ENCODE measurements at regions not wholly inside any gene's neighbourhood (a gene's known extent, or its start where the extent isn't known, plus 50 kb on each side); places are given as distances from the start of the nearest gene placed in this dataset.

GRCh38 chr13:85536706-85537105, 262.5 kb downstream of the SLITRK6 start:
- no peak overlapping the region for H3K4me3 ChIP-seq
- H3K27me3 ChIP-seq (replicated peaks; ENCODE audit: insufficient read depth), result no peaks in the 10 kb centered on the region
- no peak for DNase-seq (ENCODE audit: low spot score)
- ATAC-seq (ENCODE audit: insufficient number of reproducible peaks, low FRiP score, low read depth), result no peak
- no peaks in the 10 kb centered on the region for H3K9me3 ChIP-seq
- TF ChIP-seq, protein P1, sequence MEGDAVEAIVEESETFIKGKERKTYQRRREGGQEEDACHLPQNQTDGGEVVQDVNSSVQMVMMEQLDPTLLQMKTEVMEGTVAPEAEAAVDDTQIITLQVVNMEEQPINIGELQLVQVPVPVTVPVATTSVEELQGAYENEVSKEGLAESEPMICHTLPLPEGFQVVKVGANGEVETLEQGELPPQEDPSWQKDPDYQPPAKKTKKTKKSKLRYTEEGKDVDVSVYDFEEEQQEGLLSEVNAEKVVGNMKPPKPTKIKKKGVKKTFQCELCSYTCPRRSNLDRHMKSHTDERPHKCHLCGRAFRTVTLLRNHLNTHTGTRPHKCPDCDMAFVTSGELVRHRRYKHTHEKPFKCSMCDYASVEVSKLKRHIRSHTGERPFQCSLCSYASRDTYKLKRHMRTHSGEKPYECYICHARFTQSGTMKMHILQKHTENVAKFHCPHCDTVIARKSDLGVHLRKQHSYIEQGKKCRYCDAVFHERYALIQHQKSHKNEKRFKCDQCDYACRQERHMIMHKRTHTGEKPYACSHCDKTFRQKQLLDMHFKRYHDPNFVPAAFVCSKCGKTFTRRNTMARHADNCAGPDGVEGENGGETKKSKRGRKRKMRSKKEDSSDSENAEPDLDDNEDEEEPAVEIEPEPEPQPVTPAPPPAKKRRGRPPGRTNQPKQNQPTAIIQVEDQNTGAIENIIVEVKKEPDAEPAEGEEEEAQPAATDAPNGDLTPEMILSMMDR (IDR thresholded peaks at IDR 0.05), result no peak
- no peaks in the 10 kb centered on the region for H3K36me3 ChIP-seq
- H3K27ac ChIP-seq, result no peak overlapping the region
- no peaks in the 10 kb centered on the region for H3K4me1 ChIP-seq (ENCODE audit: control insufficient read depth in 1 of 2, low read depth in 2 of 2)

DNA sequence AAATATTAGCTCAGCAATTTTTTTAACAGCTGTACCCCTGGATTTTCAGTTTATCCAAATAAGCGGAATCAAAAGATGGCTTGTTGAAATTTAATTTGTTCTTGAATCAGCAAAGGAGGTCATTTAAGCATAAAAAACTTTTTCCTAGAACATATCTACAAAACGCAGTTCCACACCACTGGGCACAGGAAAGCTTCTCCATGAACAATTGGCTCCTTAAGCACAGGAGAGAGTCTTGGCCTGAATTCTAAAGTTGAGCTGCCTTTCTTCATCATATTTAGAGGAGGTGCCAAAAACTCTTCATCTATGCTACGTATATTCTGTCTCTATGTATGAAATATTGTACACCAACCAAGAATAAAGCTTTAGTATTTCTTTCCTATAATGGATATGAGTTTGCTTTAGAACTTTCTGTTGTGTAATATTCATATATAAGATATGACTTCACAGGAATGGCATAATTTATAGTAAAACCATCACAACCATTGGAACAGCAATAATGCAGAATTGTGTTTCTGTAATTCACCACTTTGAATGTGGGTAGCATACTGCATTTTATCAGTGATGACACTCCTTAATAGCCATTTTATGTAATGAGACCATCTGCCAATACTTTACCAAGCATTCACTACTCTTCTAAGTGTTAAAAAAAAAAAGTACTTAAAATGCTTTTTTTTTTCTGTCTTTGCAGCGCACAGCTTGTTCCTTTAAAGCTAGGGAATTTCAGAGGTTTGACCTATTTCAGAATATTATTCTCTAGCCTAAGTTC, 263.7 kb downstream of the SLITRK6 start:
- no peaks in the 10 kb centered on the region for H3K9me3 ChIP-seq
- no peak overlapping the region for H3K27ac ChIP-seq
- H3K4me1 ChIP-seq (ENCODE audit: control insufficient read depth in 1 of 2, low read depth in 2 of 2), result no peaks in the 10 kb centered on the region
- no peak overlapping the region for H3K4me3 ChIP-seq
- no peaks in the 10 kb centered on the region for H3K36me3 ChIP-seq
- no peaks in the 10 kb centered on the region for H3K27me3 ChIP-seq (replicated peaks; ENCODE audit: insufficient read depth)
- DNase-seq (ENCODE audit: low spot score), result no peak
- TF ChIP-seq, protein P1 (IDR thresholded peaks at IDR 0.05), result no peak
- no peak for ATAC-seq (ENCODE audit: insufficient number of reproducible peaks, low FRiP score, low read depth)

- H3K4me3 ChIP-seq, result no peak overlapping the region
- H3K9me3 ChIP-seq, result no peaks in the 10 kb centered on the region
- ATAC-seq (ENCODE audit: insufficient number of reproducible peaks, low FRiP score, low read depth) (no peak), DNase-seq (ENCODE audit: low spot score) (no peak)
- no peak overlapping the region for H3K27ac ChIP-seq
- TF ChIP-seq, protein P1 (IDR thresholded peaks at IDR 0.05), result no peak
- no peaks in the 10 kb centered on the region for H3K27me3 ChIP-seq (replicated peaks; ENCODE audit: insufficient read depth)
- no peaks in the 10 kb centered on the region for H3K4me1 ChIP-seq (ENCODE audit: control insufficient read depth in 1 of 2, low read depth in 2 of 2)
- no peaks in the 10 kb centered on the region for H3K36me3 ChIP-seq
Observed at GRCh38 chr13:85533911-85534310, 265.3 kb downstream of the SLITRK6 start.

- Histone ChIP-seq H3K36me3 (no peaks in the 10 kb centered on the region), H3K9me3 (no peaks in the 10 kb centered on the region), H3K27ac (no peak overlapping the region), H3K27me3 (replicated peaks; ENCODE audit: insufficient read depth) (no peaks in the 10 kb centered on the region), H3K4me3 (no peak overlapping the region), H3K4me1 (ENCODE audit: control insufficient read depth in 1 of 2, low read depth in 2 of 2) (no peaks in the 10 kb centered on the region)
- DNase-seq (ENCODE audit: low spot score) (no peak), ATAC-seq (ENCODE audit: insufficient number of reproducible peaks, low FRiP score, low read depth) (no peak)
- TF ChIP-seq, protein P1 (IDR thresholded peaks at IDR 0.05), result no peak
Observed at GRCh38 chr13:85529218-85529594, 270.0 kb downstream of the SLITRK6 start.

GRCh38 chr13:85528491-85529217, 270.6 kb downstream of the SLITRK6 start:
- no peaks in the 10 kb centered on the region for H3K27me3 ChIP-seq (replicated peaks; ENCODE audit: insufficient read depth)
- no peaks in the 10 kb centered on the region for H3K4me1 ChIP-seq (ENCODE audit: control insufficient read depth in 1 of 2, low read depth in 2 of 2)
- H3K4me3 ChIP-seq, result no peak overlapping the region
- TF ChIP-seq, protein P1 (IDR thresholded peaks at IDR 0.05), result no peak
- no peak for ATAC-seq (ENCODE audit: insufficient number of reproducible peaks, low FRiP score, low read depth)
- DNase-seq (ENCODE audit: low spot score), result no peak
- no peak overlapping the region for H3K27ac ChIP-seq
- no peaks in the 10 kb centered on the region for H3K36me3 ChIP-seq
- H3K9me3 ChIP-seq, result no peaks in the 10 kb centered on the region
